D721Med (cell line): ENCODE measurements at regions not wholly inside any gene's neighbourhood (a gene's known extent, or its start where the extent isn't known, plus 50 kb on each side); places are given as distances from the start of the nearest gene placed in this dataset.

Source experiments
- DNase-seq: peaks from one replicate; pipeline ENCODE4 v3.0.0; 2011; ENCODE audit warnings: low spot score; ENCODE audit not compliant: insufficient read length
- FAIRE-seq: peaks from 2 replicates; lab custom pipeline; 2011; peaks lifted over from hg19 to GRCh38; lab: Jason Lieb, UNC
- TF ChIP-seq, protein P1 (sequence below): IDR thresholded peaks from 2 replicates; pipeline ENCODE4 v1.5.1; 2012; ENCODE audit warnings: mild to moderate bottlenecking, control low read depth; ENCODE audit not compliant: insufficient read depth; ENCODE audit errors: missing control alignments

DNA sequence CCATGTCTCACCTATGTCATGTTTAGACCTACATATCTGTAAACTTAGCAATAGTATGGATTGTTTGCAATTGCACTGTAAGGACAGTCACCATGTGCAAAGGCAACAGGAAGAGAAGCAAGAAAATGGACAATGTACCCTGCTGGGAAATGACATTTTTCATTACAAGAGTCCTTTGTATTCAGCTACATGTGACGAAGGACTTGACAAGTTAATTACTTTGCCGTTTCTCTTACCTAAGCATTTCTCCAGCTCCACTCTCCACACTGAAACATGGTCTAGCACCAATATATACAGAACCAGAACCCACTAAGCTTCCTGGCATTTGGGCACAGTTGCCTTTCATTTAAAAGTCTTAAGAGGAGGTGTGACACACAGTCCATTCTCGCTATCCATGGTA, 76.6 kb upstream of the PFKP start:
- DNase-seq (no peak), FAIRE-seq (no peak)
- TF ChIP-seq, protein P1, sequence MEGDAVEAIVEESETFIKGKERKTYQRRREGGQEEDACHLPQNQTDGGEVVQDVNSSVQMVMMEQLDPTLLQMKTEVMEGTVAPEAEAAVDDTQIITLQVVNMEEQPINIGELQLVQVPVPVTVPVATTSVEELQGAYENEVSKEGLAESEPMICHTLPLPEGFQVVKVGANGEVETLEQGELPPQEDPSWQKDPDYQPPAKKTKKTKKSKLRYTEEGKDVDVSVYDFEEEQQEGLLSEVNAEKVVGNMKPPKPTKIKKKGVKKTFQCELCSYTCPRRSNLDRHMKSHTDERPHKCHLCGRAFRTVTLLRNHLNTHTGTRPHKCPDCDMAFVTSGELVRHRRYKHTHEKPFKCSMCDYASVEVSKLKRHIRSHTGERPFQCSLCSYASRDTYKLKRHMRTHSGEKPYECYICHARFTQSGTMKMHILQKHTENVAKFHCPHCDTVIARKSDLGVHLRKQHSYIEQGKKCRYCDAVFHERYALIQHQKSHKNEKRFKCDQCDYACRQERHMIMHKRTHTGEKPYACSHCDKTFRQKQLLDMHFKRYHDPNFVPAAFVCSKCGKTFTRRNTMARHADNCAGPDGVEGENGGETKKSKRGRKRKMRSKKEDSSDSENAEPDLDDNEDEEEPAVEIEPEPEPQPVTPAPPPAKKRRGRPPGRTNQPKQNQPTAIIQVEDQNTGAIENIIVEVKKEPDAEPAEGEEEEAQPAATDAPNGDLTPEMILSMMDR = no peak

DNA sequence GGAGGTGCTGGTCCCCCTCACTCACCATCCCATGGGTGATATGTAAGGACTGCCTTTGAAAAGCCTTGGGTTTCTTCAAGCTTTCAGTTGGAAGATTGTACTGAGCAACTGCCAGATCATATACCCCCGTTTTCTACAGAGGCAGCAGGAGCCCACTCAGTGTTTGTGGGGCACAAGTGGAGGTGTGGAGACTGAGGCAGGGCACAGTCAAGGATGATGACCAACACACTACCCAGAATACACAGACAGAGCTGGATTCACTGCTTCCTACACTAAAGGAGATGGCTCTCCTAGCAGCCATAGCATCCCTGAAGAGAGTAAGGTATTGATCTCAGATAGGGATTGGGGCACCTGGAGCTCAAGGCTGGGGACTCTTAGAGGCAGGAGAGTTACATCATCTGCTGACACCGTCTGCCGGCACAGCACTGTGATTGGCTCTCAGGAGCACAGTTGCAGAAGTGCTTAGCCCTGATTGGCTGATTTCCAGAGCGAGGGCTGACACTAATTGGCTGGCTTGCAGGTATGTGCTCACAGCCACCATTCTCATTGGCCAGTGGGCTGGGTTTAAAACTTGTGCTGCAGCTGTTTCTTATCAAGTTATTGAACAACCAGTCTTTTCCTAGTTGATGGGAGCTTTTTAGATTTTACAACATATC, 77.9 kb upstream of the PFKP start:
- TF ChIP-seq, protein P1 = no peak
- FAIRE-seq (no peak), DNase-seq (no peak)

DNA sequence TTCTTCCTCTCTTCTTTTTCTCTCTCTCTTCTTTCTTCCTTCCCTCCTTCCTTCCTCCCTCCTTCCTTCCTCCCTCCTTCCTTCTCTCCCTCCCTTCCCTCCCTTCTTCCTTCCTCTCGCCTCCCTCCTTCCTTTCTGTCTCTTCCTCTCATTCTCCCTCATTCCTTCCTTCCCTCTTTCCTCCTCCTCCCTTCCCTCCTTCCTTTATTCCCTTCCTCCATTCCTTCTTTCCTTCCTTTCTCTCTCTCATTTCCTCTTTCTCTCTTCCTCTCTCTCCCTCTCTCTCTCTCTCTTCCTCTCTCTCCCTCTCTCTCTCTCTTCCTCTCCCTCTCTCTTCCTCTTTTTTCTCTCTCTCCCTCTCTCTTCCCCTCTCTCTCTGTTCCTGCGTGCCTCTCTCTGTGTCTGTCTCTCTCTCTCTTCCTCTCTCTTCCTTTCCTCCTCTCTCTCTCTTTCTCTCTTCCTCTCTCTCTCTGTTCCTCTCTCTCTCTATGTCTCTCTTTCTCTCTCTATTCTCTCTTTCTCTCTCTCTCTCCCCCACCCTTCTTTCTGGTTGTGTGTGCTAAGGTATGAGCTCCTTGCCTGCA, 80.1 kb upstream of the PFKP start:
- no peak for DNase-seq
- no peak for FAIRE-seq
- TF ChIP-seq, protein P1 = no peak

DNA sequence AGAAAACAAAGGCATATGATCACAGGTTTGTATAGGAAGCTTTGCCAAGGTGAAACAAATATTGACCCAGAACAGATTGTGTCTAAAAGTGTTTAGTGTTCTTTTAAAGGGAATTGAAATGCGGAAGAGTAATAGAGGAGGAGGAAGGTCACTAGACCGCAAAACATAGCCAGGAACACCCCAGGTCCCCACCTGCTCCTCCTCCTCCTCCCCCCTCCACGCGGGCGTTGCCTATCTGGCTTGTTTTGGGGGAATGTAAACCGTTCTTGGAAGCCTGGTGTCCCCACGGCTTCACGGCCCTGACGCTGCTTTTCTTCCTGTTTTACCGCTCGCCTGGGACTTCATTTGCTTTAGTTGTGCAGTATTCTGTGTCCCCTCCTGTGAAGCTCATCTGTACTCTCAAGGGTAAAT, 81.0 kb upstream of the PFKP start:
- FAIRE-seq = no peak
- TF ChIP-seq, protein P1 = no peak
- DNase-seq = no peak

DNA sequence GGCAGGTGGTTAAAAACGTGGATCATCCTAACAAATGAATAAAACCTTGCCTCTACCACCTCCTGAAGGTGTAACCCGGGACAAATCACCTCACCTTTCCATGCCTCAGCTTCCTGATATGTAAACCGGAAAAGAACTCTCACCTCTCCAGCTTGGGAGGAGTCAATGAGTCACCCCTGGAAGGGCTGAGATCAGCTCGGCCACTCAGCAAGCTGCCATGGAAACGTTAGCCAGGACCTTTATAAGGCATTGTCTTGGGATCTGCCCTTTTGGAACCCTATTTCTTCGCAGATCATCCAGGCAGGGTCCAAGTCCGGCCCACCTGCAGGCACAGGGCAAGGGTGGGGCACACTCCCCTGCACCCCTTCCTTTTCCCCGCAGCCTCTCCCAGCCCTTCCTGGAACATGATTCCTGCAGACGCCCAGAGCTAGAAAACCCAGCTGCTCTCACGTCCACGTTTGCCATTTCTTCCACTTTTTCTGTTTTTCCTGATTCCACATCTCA, 81.6 kb upstream of the PFKP start:
- FAIRE-seq (no peak), DNase-seq (no peak)
- TF ChIP-seq, protein P1 = no peak

DNA sequence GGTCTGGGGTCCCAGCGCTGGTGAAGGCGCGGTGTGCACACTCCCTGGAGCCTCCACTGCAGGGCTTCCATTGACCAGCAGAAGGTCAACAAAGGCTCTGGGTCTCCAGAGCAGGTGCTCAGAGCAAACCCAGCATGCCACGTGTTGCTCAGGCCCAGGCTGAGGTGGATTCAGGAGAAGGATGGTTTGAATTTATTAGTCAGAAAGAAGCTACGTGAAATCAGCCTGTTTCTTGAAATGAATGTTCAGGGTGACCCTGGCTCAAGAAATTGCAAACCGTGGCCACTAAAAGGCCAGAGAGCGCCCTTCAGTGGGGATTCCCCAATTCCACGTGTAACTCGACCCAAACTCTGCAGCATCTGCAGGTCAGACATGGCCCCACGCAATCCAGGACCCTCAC, 82.7 kb upstream of the PFKP start:
- FAIRE-seq (no peak), DNase-seq (no peak)
- TF ChIP-seq, protein P1 = no peak

DNA sequence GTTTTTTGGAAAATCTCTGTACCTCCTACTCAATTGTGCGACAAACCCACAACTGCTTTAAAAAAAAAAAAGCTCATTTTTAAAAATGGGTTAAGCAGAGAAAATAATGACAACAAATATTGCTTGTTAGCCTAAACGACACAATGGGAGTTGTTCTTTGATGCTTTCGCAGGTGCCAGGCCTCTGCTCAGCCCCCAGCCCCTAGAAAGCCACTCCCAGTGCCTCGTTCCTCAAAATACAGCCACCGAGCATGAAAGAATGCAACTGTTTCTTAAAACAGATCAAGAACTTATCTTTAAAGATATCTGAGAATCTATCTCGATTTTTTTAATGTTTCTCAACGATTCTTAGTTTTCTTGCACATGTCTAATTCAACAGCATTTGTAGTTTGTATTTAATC, 85.2 kb upstream of the PFKP start:
- DNase-seq = no peak
- TF ChIP-seq, protein P1 = no peak
- no peak for FAIRE-seq
